CD4-positive, CD25-positive, alpha-beta regulatory T cell (primary cell): ENCODE measurements at regions not wholly inside any gene's neighbourhood (a gene's known extent, or its start where the extent isn't known, plus 50 kb on each side); places are given as distances from the start of the nearest gene placed in this dataset.

Experiments
- ATAC-seq, 2 donors: fragments of 150-1000 bp; cut with Tn5 transposase; one replicate each; pipeline ENCODE4 v1.10.0; 2021; ENCODE audit warnings: low read depth in 2 of 2, moderate number of reproducible peaks in 2 of 2, moderate library complexity in 1 of 2
- DNase-seq, 3 donors: peaks; one replicate each; pipeline versions ENCODE4 v3.0.0 to v3.0.0-alpha.2; 2012 to 2022; ENCODE audit warnings: mixed read lengths in 1 of 3
- H3K27ac ChIP-seq: one replicate; pipeline ENCODE4 v1.7.0; 2013; ENCODE audit warnings: mild to moderate bottlenecking, low read length; ENCODE audit not compliant: insufficient read depth, poor library complexity, severe bottlenecking
- H3K27me3 ChIP-seq: one replicate; pipeline ENCODE4 v1.7.0; 2013; ENCODE audit warnings: low read length; ENCODE audit not compliant: control insufficient read depth, insufficient read depth
- H3K36me3 ChIP-seq: one replicate; pipeline ENCODE4 v1.7.0; 2013; ENCODE audit warnings: mild to moderate bottlenecking, low read length, moderate library complexity; ENCODE audit not compliant: control insufficient read depth, insufficient read depth
- H3K4me1 ChIP-seq: 2 replicates; pipeline ENCODE4 v1.7.0; 2013; ENCODE audit warnings: mild to moderate bottlenecking, low read length; ENCODE audit not compliant: insufficient read depth, control insufficient read depth, poor library complexity, severe bottlenecking
- H3K4me3 ChIP-seq: one replicate; pipeline ENCODE4 v1.7.0; 2013; ENCODE audit warnings: low read depth, mild to moderate bottlenecking, low read length, moderate library complexity
- H3K9me3 ChIP-seq, 2 experiments: 1 replicate in 1 of 2; 2 replicates in 1 of 2; pipeline ENCODE4 v1.7.0; 2013; ENCODE audit warnings: low read length in 2 of 2, mild to moderate bottlenecking in 1 of 2, moderate library complexity in 1 of 2; ENCODE audit not compliant: control insufficient read depth in 2 of 2
- H3K27ac Mint-ChIP-seq, 3 donors: one replicate each; pipeline ENCODE4 v1.8.0; 2020 to 2022; ENCODE audit warnings: mild to moderate bottlenecking in 3 of 3, mixed read lengths in 3 of 3, moderate library complexity in 2 of 3
- H3K27me3 Mint-ChIP-seq: one replicate; pipeline ENCODE4 v1.8.0; 2022; ENCODE audit warnings: mild to moderate bottlenecking, mixed read lengths
- H3K36me3 Mint-ChIP-seq: one replicate; pipeline ENCODE4 v1.8.0; 2020; ENCODE audit warnings: mixed read lengths
- H3K4me1 Mint-ChIP-seq, 4 donors: one replicate each; pipeline ENCODE4 v1.8.0; 2020 to 2022; ENCODE audit warnings: mixed read lengths in 4 of 4, mild to moderate bottlenecking in 1 of 4
- H3K4me3 Mint-ChIP-seq, 4 donors: one replicate each; pipeline ENCODE4 v1.8.0; 2020 to 2022; ENCODE audit warnings: mild to moderate bottlenecking in 4 of 4, mixed read lengths in 4 of 4, moderate library complexity in 3 of 4
- H3K9me3 Mint-ChIP-seq, 7 donors: one replicate each; pipeline ENCODE4 v1.8.0; 2020 to 2022; ENCODE audit warnings: mixed read lengths in 7 of 7, mild to moderate bottlenecking in 3 of 7, moderate library complexity in 2 of 7

DNA sequence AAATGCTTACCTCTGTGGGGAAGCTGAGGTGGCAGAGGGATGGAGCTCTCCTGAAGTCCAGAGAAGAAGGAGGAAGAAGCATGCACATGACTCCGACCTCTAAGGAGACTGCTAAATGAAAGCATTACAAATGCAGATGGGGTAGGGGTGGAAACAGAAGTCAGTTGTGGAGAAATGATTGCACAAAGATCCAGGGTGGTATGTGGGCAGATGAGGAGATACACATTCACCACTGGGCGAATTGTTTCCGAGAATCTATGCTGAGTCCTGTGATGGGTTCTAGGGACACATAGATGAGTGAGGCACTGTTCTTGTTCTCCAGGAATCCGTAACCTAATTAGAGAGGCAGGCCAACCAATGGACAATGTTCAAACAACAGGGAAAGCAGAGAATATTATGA, 188.9 kb upstream of the ZBED5 start:
- ATAC-seq: no peak
- peaks cover 4% of the 10 kb centered on the region for H3K27me3 Mint-ChIP-seq
- H3K36me3 Mint-ChIP-seq: no peaks in the 10 kb centered on the region
- H3K4me1 Mint-ChIP-seq: peaks cover 0 to 2% (median 0%) of the 10 kb centered on the region in 4 donors
- peaks cover 0 to 6% (median 0%) of the 10 kb centered on the region in 7 donors for H3K9me3 Mint-ChIP-seq
- Histone ChIP-seq H3K27ac (no peak overlapping the region), H3K36me3 (no peaks in the 10 kb centered on the region), H3K9me3 (no peaks in the 10 kb centered on the region), H3K27me3 (no peaks in the 10 kb centered on the region), H3K4me1 (no peaks in the 10 kb centered on the region), H3K4me3 (no peak overlapping the region)
- no peak for DNase-seq
- H3K4me3 Mint-ChIP-seq: no peak overlapping the region
- H3K27ac Mint-ChIP-seq: peak overlapping the region in 1 of 3 donors; percentile 17

GRCh38 chr11:11045156-11045930, 187.5 kb upstream of the ZBED5 start:
- Histone ChIP-seq H3K9me3 (no peaks in the 10 kb centered on the region), H3K27me3 (no peaks in the 10 kb centered on the region), H3K4me3 (no peak overlapping the region), H3K4me1 (no peaks in the 10 kb centered on the region), H3K27ac (no peak overlapping the region), H3K36me3 (no peaks in the 10 kb centered on the region)
- Mint-ChIP-seq H3K36me3 (no peaks in the 10 kb centered on the region), H3K27me3 (peaks cover 8% of the 10 kb centered on the region), H3K27ac (no peak overlapping the region), H3K9me3 (peaks cover 0 to 6% (median 0%) of the 10 kb centered on the region in 7 donors), H3K4me3 (no peak overlapping the region), H3K4me1 (peaks cover 0 to 3% (median 0%) of the 10 kb centered on the region in 4 donors)
- ATAC-seq (no peak), DNase-seq (no peak)

DNA sequence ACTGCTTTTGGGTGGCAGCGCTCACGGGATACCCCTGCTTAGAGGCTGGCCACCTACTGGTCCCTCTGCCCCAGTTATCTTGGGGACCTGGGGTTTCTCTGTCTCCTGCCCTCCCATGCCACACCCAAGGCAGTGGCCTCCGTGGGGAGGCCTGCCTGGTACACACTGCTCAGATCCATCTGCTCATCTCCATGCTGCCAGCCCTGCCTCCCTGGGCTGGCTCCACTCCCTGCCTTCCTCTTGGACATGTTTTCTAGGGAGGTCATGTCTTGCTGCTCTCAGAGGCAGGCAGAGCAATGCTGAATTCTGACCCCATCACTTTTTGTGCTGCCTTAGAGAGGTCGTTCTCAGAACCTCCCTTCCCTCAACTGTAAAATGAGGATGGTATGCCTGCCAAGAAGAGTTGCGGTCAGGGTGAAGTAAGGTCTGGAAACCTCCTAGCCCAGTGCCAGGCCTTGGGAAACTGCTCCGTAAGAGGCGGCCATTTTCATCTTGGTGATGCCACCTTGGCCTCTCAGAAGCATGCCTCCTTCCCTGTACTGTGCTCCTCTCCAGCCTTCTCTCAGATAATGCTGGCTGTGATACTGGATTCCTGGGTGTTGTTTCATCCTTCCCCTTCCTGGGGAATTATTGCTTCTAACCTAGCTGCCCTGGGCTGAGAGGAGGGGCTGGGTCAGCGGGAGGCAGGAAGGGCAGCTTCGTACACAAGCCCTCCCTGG, 186.4 kb upstream of the ZBED5 start:
- ATAC-seq: no peak

GRCh38 chr11:11043721-11044120, 185.9 kb upstream of the ZBED5 start:
- no peak overlapping the region for H3K4me3 ChIP-seq
- no peaks in the 10 kb centered on the region for H3K36me3 ChIP-seq
- Mint-ChIP-seq H3K36me3 (no peaks in the 10 kb centered on the region), H3K9me3 (peaks cover 0 to 6% (median 0%) of the 10 kb centered on the region in 7 donors), H3K27me3 (peaks cover 8% of the 10 kb centered on the region), H3K4me1 (peaks cover 0 to 3% (median 0%) of the 10 kb centered on the region in 4 donors), H3K4me3 (no peak overlapping the region), H3K27ac (peak overlapping the region in 1 of 3 donors; percentile 36)
- ATAC-seq (no peak), DNase-seq (no peak)
- H3K9me3 ChIP-seq: no peaks in the 10 kb centered on the region
- H3K27me3 ChIP-seq: no peaks in the 10 kb centered on the region
- H3K27ac ChIP-seq: no peak overlapping the region
- H3K4me1 ChIP-seq: no peaks in the 10 kb centered on the region

More for the DNA sequence above, 186.4 kb upstream of the ZBED5 start:
- Mint-ChIP-seq H3K4me3 (peak overlapping the region in 1 of 4 donors; percentile 23), H3K9me3 (peaks cover 0 to 6% (median 0%) of the 10 kb centered on the region in 7 donors), H3K4me1 (peaks cover 0 to 3% (median 0%) of the 10 kb centered on the region in 4 donors), H3K36me3 (no peaks in the 10 kb centered on the region), H3K27me3 (peaks cover 8% of the 10 kb centered on the region), H3K27ac (peak overlapping the region in 1 of 3 donors; percentile 36)
- no peak overlapping the region for H3K27ac ChIP-seq
- H3K4me3 ChIP-seq: no peak overlapping the region
- H3K4me1 ChIP-seq: no peaks in the 10 kb centered on the region
- no peaks in the 10 kb centered on the region for H3K9me3 ChIP-seq
- no peaks in the 10 kb centered on the region for H3K36me3 ChIP-seq
- no peak for DNase-seq
- H3K27me3 ChIP-seq: no peaks in the 10 kb centered on the region

- H3K4me1 ChIP-seq: no peaks in the 10 kb centered on the region
- Mint-ChIP-seq H3K4me3 (no peak overlapping the region), H3K4me1 (peaks cover 0 to 6% (median 4%) of the 10 kb centered on the region in 4 donors), H3K36me3 (no peaks in the 10 kb centered on the region), H3K27ac (peak overlapping the region in 1 of 3 donors; percentile 28), H3K27me3 (peaks cover 7% of the 10 kb centered on the region), H3K9me3 (peaks cover 0 to 2% (median 0%) of the 10 kb centered on the region in 7 donors)
- ATAC-seq (no peak), DNase-seq (no peak)
- H3K4me3 ChIP-seq: no peak overlapping the region
- no peaks in the 10 kb centered on the region for H3K27me3 ChIP-seq
- no peaks in the 10 kb centered on the region for H3K36me3 ChIP-seq
- H3K27ac ChIP-seq: no peak overlapping the region
- no peaks in the 10 kb centered on the region for H3K9me3 ChIP-seq
These were observed 181.5 kb upstream of the ZBED5 start for GRCh38 chr11:11039208-11039965.

GRCh38 chr11:11038782-11039181, 180.9 kb upstream of the ZBED5 start:
- no peaks in the 10 kb centered on the region for H3K27me3 ChIP-seq
- no peak overlapping the region for H3K4me3 ChIP-seq
- H3K4me3 Mint-ChIP-seq: no peak overlapping the region
- no peaks in the 10 kb centered on the region for H3K36me3 ChIP-seq
- ATAC-seq (no peak), DNase-seq (no peak)
- no peaks in the 10 kb centered on the region for H3K36me3 Mint-ChIP-seq
- no peak overlapping the region for H3K27ac ChIP-seq
- peaks cover 6% of the 10 kb centered on the region for H3K27me3 Mint-ChIP-seq
- peaks cover 0 to 6% (median 4%) of the 10 kb centered on the region in 4 donors for H3K4me1 Mint-ChIP-seq
- H3K4me1 ChIP-seq: no peaks in the 10 kb centered on the region
- peak overlapping the region in 1 of 3 donors; percentile 28 for H3K27ac Mint-ChIP-seq
- H3K9me3 Mint-ChIP-seq: peaks cover 0 to 2% (median 0%) of the 10 kb centered on the region in 7 donors
- H3K9me3 ChIP-seq: no peaks in the 10 kb centered on the region

GRCh38 chr11:11038352-11038751, 180.5 kb upstream of the ZBED5 start:
- ATAC-seq: no peak
- no peak overlapping the region for H3K4me3 Mint-ChIP-seq
- H3K4me1 ChIP-seq: no peaks in the 10 kb centered on the region
- no peaks in the 10 kb centered on the region for H3K36me3 Mint-ChIP-seq
- H3K4me3 ChIP-seq: no peak overlapping the region
- H3K36me3 ChIP-seq: no peaks in the 10 kb centered on the region
- H3K27me3 Mint-ChIP-seq: peaks cover 9% of the 10 kb centered on the region
- no peak for DNase-seq
- no peaks in the 10 kb centered on the region for H3K9me3 ChIP-seq
- no peaks in the 10 kb centered on the region for H3K27me3 ChIP-seq
- peaks cover 0 to 6% (median 4%) of the 10 kb centered on the region in 4 donors for H3K4me1 Mint-ChIP-seq
- peaks cover 0 to 2% (median 0%) of the 10 kb centered on the region in 7 donors for H3K9me3 Mint-ChIP-seq
- no peak overlapping the region for H3K27ac ChIP-seq
- no peak overlapping the region for H3K27ac Mint-ChIP-seq
